SK-N-SH (cell line): ENCODE measurements at regions not wholly inside any gene's neighbourhood (a gene's known extent, or its start where the extent isn't known, plus 50 kb on each side); places are given as distances from the start of the nearest gene placed in this dataset.

ENCODE experiments used
- CHD2 ChIP-seq: fragments of 150-350 bp; IDR thresholded peaks from 2 replicates; pipeline ENCODE4 v1.6.1; 2018; ENCODE audit warnings: low read length; ENCODE audit not compliant: partially characterized antibody
- CTCF ChIP-seq: fragments of 200-600 bp; sonication (generic); IDR thresholded peaks from 2 replicates; pipeline ENCODE4 v1.6.1; 2017; ENCODE audit warnings: antibody characterized with exemption, mild to moderate bottlenecking, moderate library complexity
- RCOR1 ChIP-seq: fragments of 150-350 bp; IDR thresholded peaks from 2 replicates; pipeline ENCODE4 v1.6.1; 2017; ENCODE audit warnings: antibody characterized with exemption, low read length
- RFX5 ChIP-seq: IDR thresholded peaks from 2 replicates; pipeline ENCODE4 v1.6.1; 2012; ENCODE audit warnings: mild to moderate bottlenecking, improper control_type of control experiment, low read length
- SMC3 ChIP-seq: IDR thresholded peaks from 2 replicates; pipeline ENCODE4 v1.6.1; 2012; ENCODE audit warnings: low read depth, low read length, improper control_type of control experiment
- YY1 ChIP-seq: IDR thresholded peaks from 2 replicates; pipeline ENCODE4 v1.4.0; 2012; ENCODE audit warnings: low read depth, mild to moderate bottlenecking

GRCh38 chr4:163901319-163901718 is 406.8 kb downstream of the TMA16 start:
- no peak for TF ChIP-seq CTCF
- no peak for TF ChIP-seq YY1
- no peak for TF ChIP-seq SMC3
- TF ChIP-seq CHD2 = no peak
- TF ChIP-seq RFX5 = no peak
- no peak for TF ChIP-seq RCOR1
